Tibial nerve (tissue), 4 donors: ENCODE measurements at regions not wholly inside any gene's neighbourhood (a gene's known extent, or its start where the extent isn't known, plus 50 kb on each side); places are given as distances from the start of the nearest gene placed in this dataset.

Source experiments
- EP300 ChIP-seq, 2 donors: sonication (generic); formaldehyde crosslinking; IDR thresholded peaks; one replicate each; pipeline ENCODE4 v1.6.1; 2017; ENCODE audit warnings: antibody characterized with exemption in 2 of 2, mild to moderate bottlenecking in 1 of 2
- TF ChIP-seq, protein P1 (sequence below), 5 experiments: fragments of 200-600 bp in 3 of 5; fragments of 450-650 bp in 2 of 5; sonication (generic) in 3 of 5; IDR thresholded peaks; one replicate each; pipeline ENCODE4 v1.5.1; 2016 to 2019; ENCODE audit warnings: antibody characterized with exemption in 5 of 5, mild to moderate bottlenecking in 3 of 5, moderate library complexity in 2 of 5

DNA sequence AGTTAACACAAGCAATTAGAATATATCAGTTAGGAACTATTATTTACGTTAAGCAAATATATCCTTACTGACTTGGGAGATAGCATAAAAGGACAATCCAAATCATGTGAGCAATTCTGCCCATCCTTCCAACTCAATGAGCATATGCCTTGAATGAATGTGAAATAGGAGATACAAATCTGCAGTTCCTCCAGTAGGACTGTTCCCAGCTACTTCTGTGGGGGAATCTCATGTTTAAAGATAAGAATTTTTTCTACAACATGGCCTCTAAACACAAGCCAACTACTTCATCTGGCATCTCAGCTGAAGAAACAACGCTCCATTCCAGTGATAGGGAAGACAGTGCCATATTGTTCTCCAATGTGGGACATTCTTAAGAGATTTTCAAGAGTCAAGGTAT, 110.7 kb upstream of the NIPBL start:
- TF ChIP-seq EP300 (IDR thresholded peaks at IDR 0.05) = no peak
- TF ChIP-seq, protein P1, sequence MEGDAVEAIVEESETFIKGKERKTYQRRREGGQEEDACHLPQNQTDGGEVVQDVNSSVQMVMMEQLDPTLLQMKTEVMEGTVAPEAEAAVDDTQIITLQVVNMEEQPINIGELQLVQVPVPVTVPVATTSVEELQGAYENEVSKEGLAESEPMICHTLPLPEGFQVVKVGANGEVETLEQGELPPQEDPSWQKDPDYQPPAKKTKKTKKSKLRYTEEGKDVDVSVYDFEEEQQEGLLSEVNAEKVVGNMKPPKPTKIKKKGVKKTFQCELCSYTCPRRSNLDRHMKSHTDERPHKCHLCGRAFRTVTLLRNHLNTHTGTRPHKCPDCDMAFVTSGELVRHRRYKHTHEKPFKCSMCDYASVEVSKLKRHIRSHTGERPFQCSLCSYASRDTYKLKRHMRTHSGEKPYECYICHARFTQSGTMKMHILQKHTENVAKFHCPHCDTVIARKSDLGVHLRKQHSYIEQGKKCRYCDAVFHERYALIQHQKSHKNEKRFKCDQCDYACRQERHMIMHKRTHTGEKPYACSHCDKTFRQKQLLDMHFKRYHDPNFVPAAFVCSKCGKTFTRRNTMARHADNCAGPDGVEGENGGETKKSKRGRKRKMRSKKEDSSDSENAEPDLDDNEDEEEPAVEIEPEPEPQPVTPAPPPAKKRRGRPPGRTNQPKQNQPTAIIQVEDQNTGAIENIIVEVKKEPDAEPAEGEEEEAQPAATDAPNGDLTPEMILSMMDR (IDR thresholded peaks at IDR 0.05) = no peak
